ENCODE measurements at regions not wholly inside any gene's neighbourhood (a gene's known extent, or its start where the extent isn't known, plus 50 kb on each side); places are given as distances from the start of the nearest gene placed in this dataset.

GRCh38 chr3:3745693-3746092, 53.5 kb upstream of the LRRN1 start:
- no peak for TF ChIP-seq CTCF (IDR thresholded peaks at IDR 0.05; ENCODE audit: control insufficient read depth, insufficient read depth, low read depth, low read length, missing control alignments)
- DNase-seq (ENCODE audit: low read depth) = no peak
- no peak overlapping the region for H3K4me3 ChIP-seq (ENCODE audit: control insufficient read depth, low read depth, low read length)

- no peak for TF ChIP-seq CTCF (IDR thresholded peaks at IDR 0.05; ENCODE audit: control insufficient read depth, insufficient read depth, low read depth, low read length, missing control alignments)
- no peak for DNase-seq (ENCODE audit: low read depth)
Observed at GRCh38 chr3:3744826-3745225, 54.4 kb upstream of the LRRN1 start.

GRCh38 chr3:3743754-3744153, 55.5 kb upstream of the LRRN1 start:
- no peak for TF ChIP-seq CTCF (IDR thresholded peaks at IDR 0.05; ENCODE audit: control insufficient read depth, insufficient read depth, low read depth, low read length, missing control alignments)
- no peak overlapping the region for H3K4me3 ChIP-seq (ENCODE audit: control insufficient read depth, low read depth, low read length)
- DNase-seq (ENCODE audit: low read depth) = no peak

More at GRCh38 chr3:3744826-3745225, 54.4 kb upstream of the LRRN1 start:
- no peak overlapping the region for H3K4me3 ChIP-seq (ENCODE audit: control insufficient read depth, low read depth, low read length)

GRCh38 chr3:3740061-3740460, 59.2 kb upstream of the LRRN1 start:
- TF ChIP-seq CTCF (IDR thresholded peaks at IDR 0.05; ENCODE audit: control insufficient read depth, insufficient read depth, low read depth, low read length, missing control alignments) = no peak
- no peak overlapping the region for H3K4me3 ChIP-seq (ENCODE audit: control insufficient read depth, low read depth, low read length)
- no peak for DNase-seq (ENCODE audit: low read depth)

GRCh38 chr3:3739330-3740060, 59.7 kb upstream of the LRRN1 start:
- no peak overlapping the region for H3K4me3 ChIP-seq (ENCODE audit: control insufficient read depth, low read depth, low read length)
- no peak for TF ChIP-seq CTCF (IDR thresholded peaks at IDR 0.05; ENCODE audit: control insufficient read depth, insufficient read depth, low read depth, low read length, missing control alignments)
- DNase-seq (ENCODE audit: low read depth) = no peak

GRCh38 chr3:3737531-3737930, 61.7 kb upstream of the LRRN1 start:
- no peak overlapping the region for H3K4me3 ChIP-seq (ENCODE audit: control insufficient read depth, low read depth, low read length)
- DNase-seq (ENCODE audit: low read depth) = no peak
- no peak for TF ChIP-seq CTCF (IDR thresholded peaks at IDR 0.05; ENCODE audit: control insufficient read depth, insufficient read depth, low read depth, low read length, missing control alignments)
